OCI-LY7 (cell line): ENCODE measurements at regions not wholly inside any gene's neighbourhood (a gene's known extent, or its start where the extent isn't known, plus 50 kb on each side); places are given as distances from the start of the nearest gene placed in this dataset.

Experiments used
- BruUV-seq: library from RNA; stranded (reverse); fragments of 400-500 nt; replicated peaks from 2 replicates; lab custom pipeline; 2021; lab: Mats Ljungman, UMichigan
- CTCF ChIA-PET: fragments of 300-600 bp; sonication (Branson Sonifier 250); formaldehyde crosslinking; loops from one replicate; lab custom pipeline; 2022; ENCODE audit warnings: antibody characterized with exemption; ENCODE audit not compliant: unreplicated experiment; lab: Charles Lee
- POLR2A ChIA-PET: fragments of 300-600 bp; sonication (Branson Sonifier 250); formaldehyde crosslinking; loops from one replicate; lab custom pipeline; 2022; ENCODE audit warnings: antibody characterized with exemption; lab: Charles Lee
- DNase-seq: peaks from one replicate; pipeline ENCODE4 v3.0.0-alpha.2; 2015; ENCODE audit warnings: low spot score
- H2AFZ ChIP-seq: fragments of 200-600 bp; sonication (generic), shearing (Covaris generic); 2 replicates; pipeline ENCODE4 v1.6.1; 2014; ENCODE audit warnings: mild to moderate bottlenecking, antibody characterized with exemption, low read length, moderate library complexity
- H3K27ac ChIP-seq: fragments of 200-600 bp; sonication (generic); 2 replicates; pipeline ENCODE4 v1.5.1; 2014; ENCODE audit warnings: mixed run types, low read depth, mild to moderate bottlenecking, moderate library complexity, low read length, inconsistent platforms; ENCODE audit not compliant: poor library complexity, severe bottlenecking
- H3K36me3 ChIP-seq: fragments of 200-600 bp; sonication (generic); 2 replicates; pipeline ENCODE4 v1.6.1; 2014; ENCODE audit warnings: mild to moderate bottlenecking, antibody characterized with exemption, low read length, moderate library complexity, mixed read lengths; ENCODE audit not compliant: insufficient read depth
- H3K4me1 ChIP-seq: fragments of 200-600 bp; sonication (generic); 2 replicates; pipeline ENCODE4 v1.5.1; 2014; ENCODE audit warnings: mild to moderate bottlenecking, low read length; ENCODE audit not compliant: insufficient read depth, poor library complexity, severe bottlenecking
- H3K4me2 ChIP-seq: fragments of 200-600 bp; sonication (generic); 2 replicates; pipeline ENCODE4 v1.6.1; 2014; ENCODE audit warnings: mild to moderate bottlenecking, low read length
- H3K4me3 ChIP-seq: fragments of 200-600 bp; sonication (generic); 2 replicates; pipeline ENCODE4 v1.5.1; 2014; ENCODE audit warnings: mild to moderate bottlenecking, low read depth, low read length; ENCODE audit not compliant: poor library complexity, severe bottlenecking
- H3K79me2 ChIP-seq: fragments of 200-600 bp; sonication (generic); 2 replicates; pipeline ENCODE4 v1.6.1; 2016; ENCODE audit warnings: low read depth, mild to moderate bottlenecking, low read length, moderate library complexity, mixed read lengths; ENCODE audit not compliant: insufficient read depth
- H3K9me2 ChIP-seq: fragments of 200-600 bp; sonication (generic); 2 replicates; pipeline ENCODE4 v1.6.1; 2016; ENCODE audit warnings: mild to moderate bottlenecking, low read length, mixed read lengths; ENCODE audit not compliant: insufficient read depth
- H3K9me3 ChIP-seq: fragments of 200-600 bp; sonication (generic); 2 replicates; pipeline ENCODE4 v1.6.1; 2014; ENCODE audit warnings: mild to moderate bottlenecking, mixed run types, low read length, mixed read lengths
- H4K20me1 ChIP-seq: fragments of 200-600 bp; sonication (generic); 2 replicates; pipeline ENCODE4 v1.6.1; 2014; ENCODE audit warnings: mild to moderate bottlenecking, antibody characterized with exemption, low read length, moderate library complexity, mixed read lengths; ENCODE audit not compliant: insufficient read depth
- CTCF ChIP-seq: fragments of 200-600 bp; sonication (generic); conservative IDR thresholded peaks from 2 replicates; pipeline ENCODE4 v1.5.1; 2014; ENCODE audit warnings: mild to moderate bottlenecking, antibody characterized with exemption, low read length, moderate library complexity, mixed read lengths
- EZH2phosphoT487 ChIP-seq: fragments of 200-600 bp; sonication (generic); IDR thresholded peaks from 2 replicates; pipeline ENCODE4 v1.6.1; 2018; ENCODE audit warnings: low read depth, borderline replicate concordance, mild to moderate bottlenecking, mixed run types, antibody characterized with exemption, low read length, moderate library complexity, mixed read lengths
- intact Hi-C: fragments of 100-400 bp; cut with micrococcal nuclease; formaldehyde crosslinking; loops from one replicate; pipeline ENCODE4 v1.10.0; 2022; ENCODE audit not compliant: unreplicated experiment

- Histone ChIP-seq H3K4me1 (no peaks in the 10 kb centered on the region), H3K27ac (no peak overlapping the region), H3K4me2 (no peak overlapping the region), H3K79me2 (no peaks in the 10 kb centered on the region), H4K20me1 (no peaks in the 10 kb centered on the region), H3K9me3 (no peaks in the 10 kb centered on the region), H2AFZ (no peak overlapping the region), H3K36me3 (no peaks in the 10 kb centered on the region), H3K4me3 (no peak overlapping the region), H3K9me2 (no peaks in the 10 kb centered on the region)
- TF ChIP-seq CTCF (no peak), EZH2phosphoT487 (no peak)
- BruUV-seq = no TSS peak
- ChIA-PET POLR2A (interaction anchor here (0.6 kb wide), 1 partner anchor 793 kb away, joined by 3 read pairs; no protein-coding TSS in a partner anchor), CTCF (no interaction called here)
- intact Hi-C loops = no loop called here
- DNase-seq = no peak
These were observed 118.4 kb upstream of the TNR start for GRCh38 chr1:175861626-175862367.

GRCh38 chr1:175857756-175858155 is 114.4 kb upstream of the TNR start:
- no peak overlapping the region for H2AFZ ChIP-seq
- no peaks in the 10 kb centered on the region for H3K79me2 ChIP-seq
- TF ChIP-seq CTCF (no peak), EZH2phosphoT487 (no peak)
- H3K9me3 ChIP-seq = no peaks in the 10 kb centered on the region
- ChIA-PET CTCF (no interaction called here), POLR2A (no interaction called here)
- H3K36me3 ChIP-seq = no peaks in the 10 kb centered on the region
- BruUV-seq = no TSS peak
- no peak overlapping the region for H3K4me3 ChIP-seq
- no peaks in the 10 kb centered on the region for H4K20me1 ChIP-seq
- no peaks in the 10 kb centered on the region for H3K9me2 ChIP-seq
- no peak overlapping the region for H3K4me2 ChIP-seq
- DNase-seq = no peak
- H3K4me1 ChIP-seq = no peaks in the 10 kb centered on the region
- intact Hi-C loops = no loop called here
- H3K27ac ChIP-seq = no peak overlapping the region

- POLR2A ChIA-PET = no interaction called here
- Histone ChIP-seq H4K20me1 (no peaks in the 10 kb centered on the region), H3K9me3 (no peaks in the 10 kb centered on the region), H3K9me2 (no peaks in the 10 kb centered on the region), H3K79me2 (no peaks in the 10 kb centered on the region), H3K27ac (no peak overlapping the region), H3K36me3 (no peaks in the 10 kb centered on the region), H3K4me2 (no peak overlapping the region), H2AFZ (no peak overlapping the region), H3K4me1 (no peaks in the 10 kb centered on the region), H3K4me3 (no peak overlapping the region)
- no peak for DNase-seq
- intact Hi-C loops = no loop called here
- CTCF ChIA-PET = no interaction called here
- no TSS peak for BruUV-seq
- TF ChIP-seq EZH2phosphoT487 = no peak
These were observed 110.3 kb upstream of the TNR start for GRCh38 chr1:175853681-175854080.
